ENCODE measurements at regions not wholly inside any gene's neighbourhood (a gene's known extent, or its start where the extent isn't known, plus 50 kb on each side); places are given as distances from the start of the nearest gene placed in this dataset.

DNA sequence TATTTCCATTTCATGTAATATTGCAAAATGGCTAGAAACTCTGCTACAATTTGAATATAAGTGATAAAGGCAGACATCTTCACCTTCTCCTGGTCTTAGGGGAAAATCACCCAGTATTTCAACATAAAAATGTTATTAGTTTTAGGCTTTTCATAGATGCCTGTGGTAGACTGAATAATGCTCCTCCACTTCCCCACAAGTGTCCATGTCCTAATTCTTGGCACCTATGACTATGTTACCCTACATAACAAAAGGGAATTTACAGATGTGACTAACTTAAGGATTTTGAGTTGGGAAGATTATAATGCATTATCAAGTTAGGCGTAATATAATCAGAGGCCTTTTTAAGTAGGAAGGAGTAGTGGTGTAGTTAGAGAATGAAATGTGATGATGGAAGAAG, 196.4 kb downstream of the TMTC3 start:
- TF ChIP-seq POLR2A (IDR thresholded peaks at IDR 0.05): no peak
- TF ChIP-seq CTCF (IDR thresholded peaks at IDR 0.05): no peak
